Inflammatory macrophage (primary cell): ENCODE measurements at regions not wholly inside any gene's neighbourhood (a gene's known extent, or its start where the extent isn't known, plus 50 kb on each side); places are given as distances from the start of the nearest gene placed in this dataset.

Source experiments
- DNase-seq, 2 donors: peaks; one replicate each; pipeline ENCODE4 v3.0.0-alpha.2; 2020 to 2022

GRCh38 chr2:16148632-16149348 lies 208.4 kb downstream of the MYCN start:
- DNase-seq: no peak

- DNase-seq: no peak
These were observed 202.3 kb downstream of the MYCN start for GRCh38 chr2:16142383-16143361.

- no peak for DNase-seq
These were observed 201.2 kb downstream of the MYCN start for GRCh38 chr2:16141641-16141921.

- no peak for DNase-seq
These were observed 200.7 kb downstream of the MYCN start for GRCh38 chr2:16140771-16141640.

- DNase-seq: no peak
These were observed 199.6 kb downstream of the MYCN start for GRCh38 chr2:16139663-16140615.

- no peak for DNase-seq
These were observed 198.7 kb downstream of the MYCN start for GRCh38 chr2:16138811-16139662.

GRCh38 chr2:16137080-16137755 lies 196.9 kb downstream of the MYCN start:
- no peak for DNase-seq

GRCh38 chr2:16136461-16137035 lies 196.2 kb downstream of the MYCN start:
- DNase-seq: no peak

GRCh38 chr2:16135913-16136310 lies 195.6 kb downstream of the MYCN start:
- DNase-seq: no peak

- DNase-seq: no peak
These were observed 195.0 kb downstream of the MYCN start for GRCh38 chr2:16135196-16135912.

GRCh38 chr2:16134436-16135165 lies 194.3 kb downstream of the MYCN start:
- DNase-seq: no peak

- no peak for DNase-seq
These were observed 190.6 kb downstream of the MYCN start for GRCh38 chr2:16130906-16131400.

- DNase-seq: no peak
These were observed 190.2 kb downstream of the MYCN start for GRCh38 chr2:16130541-16130880.

- DNase-seq: no peak
These were observed 189.6 kb downstream of the MYCN start for GRCh38 chr2:16129716-16130540.

- no peak for DNase-seq
These were observed 188.6 kb downstream of the MYCN start for GRCh38 chr2:16128746-16129610.

- no peak for DNase-seq
These were observed 187.6 kb downstream of the MYCN start for GRCh38 chr2:16127958-16128357.
